ENCODE measurements at regions not wholly inside any gene's neighbourhood (a gene's known extent, or its start where the extent isn't known, plus 50 kb on each side); places are given as distances from the start of the nearest gene placed in this dataset.

GRCh38 chr4:180483036-180483435 is 1760.2 kb upstream of the TENM3 start:
- 20% methylated on average over 1 of the region's 1 CpG for WGBS
- no peak overlapping the region for H3K4me3 ChIP-seq
- no peak overlapping the region for H3K27ac ChIP-seq
- no peak for DNase-seq (ENCODE audit: low spot score in 2 of 2)
- no peaks in the 10 kb centered on the region for H3K9me3 ChIP-seq
- no peaks in the 10 kb centered on the region for H3K27me3 ChIP-seq
- H3K36me3 ChIP-seq = no peaks in the 10 kb centered on the region
- no peaks in the 10 kb centered on the region for H3K4me1 ChIP-seq
- TF ChIP-seq POLR2AphosphoS5 (IDR thresholded peaks at IDR 0.05) = no peak
- TF ChIP-seq POLR2A (IDR thresholded peaks at IDR 0.05) = no peak
- TF ChIP-seq EP300 (IDR thresholded peaks at IDR 0.05) = no peak
- TF ChIP-seq CTCF (IDR thresholded peaks at IDR 0.05) = no peak

- H3K27ac ChIP-seq = no peak overlapping the region
- H3K36me3 ChIP-seq = no peaks in the 10 kb centered on the region
- no peaks in the 10 kb centered on the region for H3K4me1 ChIP-seq
- no peak overlapping the region for H3K4me3 ChIP-seq
- H3K27me3 ChIP-seq = no peaks in the 10 kb centered on the region
- H3K9me3 ChIP-seq = no peaks in the 10 kb centered on the region
- TF ChIP-seq EP300 (IDR thresholded peaks at IDR 0.05) (no peak), POLR2AphosphoS5 (IDR thresholded peaks at IDR 0.05) (no peak), POLR2A (IDR thresholded peaks at IDR 0.05) (no peak), CTCF (IDR thresholded peaks at IDR 0.05) (no peak)
- DNase-seq (ENCODE audit: low spot score in 2 of 2) = no peak
These were observed 1757.8 kb upstream of the TENM3 start for GRCh38 chr4:180485407-180485806.

- Histone ChIP-seq H3K4me3 (no peak overlapping the region), H3K27me3 (no peaks in the 10 kb centered on the region), H3K4me1 (no peaks in the 10 kb centered on the region), H3K9me3 (no peaks in the 10 kb centered on the region), H3K36me3 (no peaks in the 10 kb centered on the region), H3K27ac (no peak overlapping the region)
- WGBS = 80% methylated on average over 4 of the region's 4 CpGs
- no peak for TF ChIP-seq POLR2AphosphoS5 (IDR thresholded peaks at IDR 0.05)
- no peak for TF ChIP-seq POLR2A (IDR thresholded peaks at IDR 0.05)
- TF ChIP-seq CTCF (IDR thresholded peaks at IDR 0.05) = no peak
- TF ChIP-seq EP300 (IDR thresholded peaks at IDR 0.05) = no peak
- DNase-seq (ENCODE audit: low spot score in 2 of 2) = no peak
These were observed 1756.9 kb upstream of the TENM3 start for GRCh38 chr4:180486342-180486741.

- no peaks in the 10 kb centered on the region for H3K36me3 ChIP-seq
- H3K27me3 ChIP-seq = no peaks in the 10 kb centered on the region
- no peaks in the 10 kb centered on the region for H3K4me1 ChIP-seq
- H3K4me3 ChIP-seq = no peak overlapping the region
- TF ChIP-seq EP300 (IDR thresholded peaks at IDR 0.05) (no peak), CTCF (IDR thresholded peaks at IDR 0.05) (no peak), POLR2A (IDR thresholded peaks at IDR 0.05) (no peak)
- DNase-seq (ENCODE audit: low spot score in 2 of 2) = no peak
- H3K9me3 ChIP-seq = no peaks in the 10 kb centered on the region
- H3K27ac ChIP-seq = no peak overlapping the region
These were observed 1753.4 kb upstream of the TENM3 start for GRCh38 chr4:180489787-180490186.

GRCh38 chr4:180491210-180491609 is 1752.0 kb upstream of the TENM3 start:
- Histone ChIP-seq H3K27ac (no peak overlapping the region), H3K4me1 (no peaks in the 10 kb centered on the region), H3K27me3 (no peaks in the 10 kb centered on the region), H3K9me3 (no peaks in the 10 kb centered on the region), H3K36me3 (no peaks in the 10 kb centered on the region), H3K4me3 (no peak overlapping the region)
- WGBS = 96% methylated on average over 2 of the region's 2 CpGs
- TF ChIP-seq POLR2A (IDR thresholded peaks at IDR 0.05) (no peak), EP300 (IDR thresholded peaks at IDR 0.05) (no peak), POLR2AphosphoS5 (IDR thresholded peaks at IDR 0.05) (no peak), CTCF (IDR thresholded peaks at IDR 0.05) (no peak)
- DNase-seq (ENCODE audit: low spot score in 2 of 2) = no peak
